WTC11 (cell line): ENCODE measurements at regions not wholly inside any gene's neighbourhood (a gene's known extent, or its start where the extent isn't known, plus 50 kb on each side); places are given as distances from the start of the nearest gene placed in this dataset.

Experiments used
- ATAC-seq: fragments of 200-7000 bp; cut with Tn5 transposase; 2 replicates; pipeline ENCODE4 v1.10.0; 2021; ENCODE audit warnings: mild to moderate bottlenecking, moderate library complexity
- CTCF ChIA-PET: fragments of 300-600 bp; sonication (Branson Sonifier 250); formaldehyde crosslinking; loops from one replicate; lab custom pipeline; 2021; ENCODE audit warnings: antibody characterized with exemption; lab: Charles Lee
- POLR2A ChIA-PET: fragments of 350-600 bp; sonication (Branson Sonifier 250); formaldehyde crosslinking; loops from one replicate; lab custom pipeline; 2021; ENCODE audit warnings: antibody characterized with exemption; lab: Charles Lee
- DNase-seq: peaks from one replicate; pipeline ENCODE4 v3.0.0; 2021; ENCODE audit warnings: low spot score
- H3K27ac Mint-ChIP-seq: 2 replicates; pipeline ENCODE4 v1.8.0; 2021; ENCODE audit warnings: mixed read lengths
- H3K27me3 Mint-ChIP-seq: 2 replicates; pipeline ENCODE4 v1.8.0; 2021; ENCODE audit warnings: low read depth, mild to moderate bottlenecking, moderate library complexity, mixed read lengths
- H3K36me3 Mint-ChIP-seq: 2 replicates; pipeline ENCODE4 v1.8.0; 2021; ENCODE audit warnings: mixed read lengths
- H3K4me1 Mint-ChIP-seq: 2 replicates; pipeline ENCODE4 v1.8.0; 2022; ENCODE audit warnings: mixed read lengths
- H3K4me3 Mint-ChIP-seq: 2 replicates; pipeline ENCODE4 v1.8.0; 2021; ENCODE audit warnings: mild to moderate bottlenecking, moderate library complexity, mixed read lengths
- H3K9me3 Mint-ChIP-seq: 2 replicates; pipeline ENCODE4 v1.8.0; 2021; ENCODE audit warnings: mixed read lengths
- AFF4 ChIP-seq: sonication (generic); formaldehyde crosslinking; IDR thresholded peaks from 2 replicates; pipeline ENCODE4 v1.8.1; 2023; ENCODE audit warnings: mild to moderate bottlenecking, missing genetic modification reagents, borderline replicate concordance
- CREB1 ChIP-seq: sonication (generic); formaldehyde crosslinking; IDR thresholded peaks from 2 replicates; pipeline ENCODE4 v1.8.0; 2023; ENCODE audit warnings: mild to moderate bottlenecking, missing genetic modification reagents
- E2F1 ChIP-seq: sonication (generic); formaldehyde crosslinking; IDR thresholded peaks from 2 replicates; pipeline ENCODE4 v1.8.0; 2022; ENCODE audit warnings: mild to moderate bottlenecking, missing genetic modification reagents
- FOXK1 ChIP-seq: sonication (generic); formaldehyde crosslinking; IDR thresholded peaks from 2 replicates; pipeline ENCODE4 v1.8.0; 2022; ENCODE audit warnings: mild to moderate bottlenecking, moderate library complexity, missing genetic modification reagents
- IRF1 ChIP-seq: sonication (generic); formaldehyde crosslinking; IDR thresholded peaks from 2 replicates; pipeline ENCODE4 v1.8.0; 2023; ENCODE audit warnings: missing genetic modification reagents
- IRF2 ChIP-seq: sonication (generic); formaldehyde crosslinking; IDR thresholded peaks from 2 replicates; pipeline ENCODE4 v1.8.0; 2022; ENCODE audit warnings: low read depth, missing genetic modification reagents, borderline replicate concordance
- KAT7 ChIP-seq: sonication (generic); formaldehyde crosslinking; IDR thresholded peaks from 2 replicates; pipeline ENCODE4 v1.8.1; 2023; ENCODE audit warnings: missing genetic modification reagents, mild to moderate bottlenecking, borderline replicate concordance
- MAX ChIP-seq: sonication (generic); formaldehyde crosslinking; IDR thresholded peaks from 2 replicates; pipeline ENCODE4 v1.8.0; 2022; ENCODE audit warnings: mild to moderate bottlenecking, missing genetic modification reagents
- MXD4 ChIP-seq: fragments of 250-450 bp; sonication (Bioruptor Pico); IDR thresholded peaks from 2 replicates; pipeline ENCODE4 v1.8.0; 2021; ENCODE audit warnings: mild to moderate bottlenecking, moderate library complexity, borderline replicate concordance
- NFYB ChIP-seq: sonication (generic); formaldehyde crosslinking; conservative IDR thresholded peaks from 2 replicates; pipeline ENCODE4 v1.8.0; 2022; ENCODE audit warnings: low read depth, missing genetic modification reagents
- PRRX2 ChIP-seq: fragments of 250-450 bp; sonication (Bioruptor Pico); IDR thresholded peaks from 2 replicates; pipeline ENCODE4 v1.8.0; 2021; ENCODE audit warnings: mild to moderate bottlenecking
- RORB ChIP-seq: fragments of 250-450 bp; sonication (Bioruptor Pico); IDR thresholded peaks from 2 replicates; pipeline ENCODE4 v1.9.0; 2021; ENCODE audit warnings: mild to moderate bottlenecking
- TCF7 ChIP-seq: sonication (generic); formaldehyde crosslinking; IDR thresholded peaks from 2 replicates; pipeline ENCODE4 v1.8.0; 2022; ENCODE audit warnings: mild to moderate bottlenecking, low read depth, missing genetic modification reagents, moderate library complexity
- USF1 ChIP-seq: sonication (generic); formaldehyde crosslinking; IDR thresholded peaks from 2 replicates; pipeline ENCODE4 v1.8.0; 2022; ENCODE audit warnings: mild to moderate bottlenecking, missing genetic modification reagents
- USF2 ChIP-seq: sonication (generic); formaldehyde crosslinking; IDR thresholded peaks from 2 replicates; pipeline ENCODE4 v1.8.1; 2023; ENCODE audit warnings: mild to moderate bottlenecking, missing genetic modification reagents, moderate library complexity
- ZBTB43 ChIP-seq: sonication (generic); formaldehyde crosslinking; IDR thresholded peaks from 2 replicates; pipeline ENCODE4 v1.8.1; 2023; ENCODE audit warnings: mild to moderate bottlenecking, missing genetic modification reagents
- ZNF219 ChIP-seq: sonication (generic); formaldehyde crosslinking; IDR thresholded peaks from 2 replicates; pipeline ENCODE4 v1.8.0; 2023; ENCODE audit warnings: missing genetic modification reagents, mild to moderate bottlenecking, borderline replicate concordance
- ZNF396 ChIP-seq: fragments of 250-450 bp; sonication (Bioruptor Pico); IDR thresholded peaks from 2 replicates; pipeline ENCODE4 v1.8.0; 2021; ENCODE audit warnings: mild to moderate bottlenecking, moderate library complexity, borderline replicate concordance
- ZNF416 ChIP-seq: fragments of 250-450 bp; sonication (Bioruptor Pico); IDR thresholded peaks from 2 replicates; pipeline ENCODE4 v1.9.0; 2021; ENCODE audit warnings: mild to moderate bottlenecking, inconsistent platforms
- ZNF532 ChIP-seq: fragments of 250-450 bp; sonication (Bioruptor Pico); IDR thresholded peaks from 2 replicates; pipeline ENCODE4 v1.9.0; 2021; ENCODE audit warnings: mild to moderate bottlenecking, borderline replicate concordance

- CTCF ChIA-PET, result no interaction called here
- POLR2A ChIA-PET, result no interaction called here
- TF ChIP-seq ZNF416 (CRISPR knock-in tag) (no peak), USF2 (CRISPR knock-in tag) (no peak), ZNF219 (CRISPR knock-in tag) (no peak), ZNF396 (CRISPR knock-in tag) (no peak), USF1 (CRISPR knock-in tag) (no peak), CREB1 (CRISPR knock-in tag) (no peak), ZBTB43 (CRISPR knock-in tag) (no peak), RORB (no peak), MAX (no peak), KAT7 (CRISPR knock-in tag) (no peak), ZNF532 (no peak), AFF4 (CRISPR knock-in tag) (no peak), FOXK1 (CRISPR knock-in tag) (no peak), E2F1 (CRISPR knock-in tag) (no peak), TCF7 (CRISPR knock-in tag) (no peak), PRRX2 (CRISPR knock-in tag) (no peak), IRF2 (CRISPR knock-in tag) (no peak), IRF1 (no peak), MXD4 (CRISPR knock-in tag) (no peak), NFYB (CRISPR knock-in tag) (no peak)
- ATAC-seq (no peak), DNase-seq (no peak)
- Mint-ChIP-seq H3K27me3 (no peaks in the 10 kb centered on the region; the same call in 1 of the 2 replicates), H3K36me3 (no peaks in the 10 kb centered on the region), H3K4me3 (no peak overlapping the region), H3K27ac (no peak overlapping the region), H3K9me3 (peaks cover 3% of the 10 kb centered on the region; the same call in 1 of the 2 replicates), H3K4me1 (peaks cover 5% of the 10 kb centered on the region)
Observed at GRCh38 chr11:11742486-11742885, 99.3 kb upstream of the USP47 start.
